SH-SY5Y (cell line): ENCODE measurements at regions not wholly inside any gene's neighbourhood (a gene's known extent, or its start where the extent isn't known, plus 50 kb on each side); places are given as distances from the start of the nearest gene placed in this dataset.

Source experiments
- GATA2 ChIP-seq: IDR thresholded peaks from 2 replicates; pipeline ENCODE4 v1.6.1; 2011; ENCODE audit warnings: mild to moderate bottlenecking, low read depth, low read length
- GATA3 ChIP-seq: IDR thresholded peaks from 2 replicates; pipeline ENCODE4 v1.6.1; 2011; ENCODE audit warnings: low read depth, mild to moderate bottlenecking, low read length, moderate library complexity

GRCh38 chr3:154783521-154783931 lies 296.6 kb upstream of the MME start:
- TF ChIP-seq GATA2, result no peak
- no peak for TF ChIP-seq GATA3
